ENCODE measurements at regions not wholly inside any gene's neighbourhood (a gene's known extent, or its start where the extent isn't known, plus 50 kb on each side); places are given as distances from the start of the nearest gene placed in this dataset.

GRCh38 chr2:70029814-70030409 lies 57.4 kb upstream of the PCBP1 start:
- Histone ChIP-seq H3K79me2 (ENCODE audit: insufficient read depth, low read length) (no peaks in the 10 kb centered on the region), H3K9me3 (ENCODE audit: low read length) (no peaks in the 10 kb centered on the region), H3K4me1 (ENCODE audit: insufficient read depth, low read length) (peaks cover 6% of the 10 kb centered on the region), H3K36me3 (replicated peaks in 1 of 2; ENCODE audit: control insufficient read depth in 1 of 2, insufficient read depth in 2 of 2, low read length in 2 of 2) (peaks cover 0 to 4% of the 10 kb centered on the region in 2 experiments; a peak in 2 of 5 replicates), H3K27me3 (ENCODE audit: control insufficient read depth in 1 of 2, insufficient read depth in 2 of 2, low read length in 2 of 2) (no peaks in the 10 kb centered on the region), H3K4me2 (ENCODE audit: low read depth, low read length) (no peak overlapping the region), H3K4me3 (replicated peaks in 1 of 3; ENCODE audit: insufficient read depth in 1 of 3, low read depth in 2 of 3, low read length in 3 of 3) (no peak overlapping the region), H2AFZ (ENCODE audit: low read length) (no peak overlapping the region), H3K9ac (ENCODE audit: insufficient read depth, low read depth, low read length) (no peak overlapping the region), H4K20me1 (ENCODE audit: insufficient read depth, low read length) (no peaks in the 10 kb centered on the region), H3K27ac (ENCODE audit: extremely low read length, insufficient read depth, low read length) (no peak overlapping the region)
- no peak for DNase-seq (ENCODE audit: low spot score)
- no peak for FAIRE-seq
- in situ Hi-C loops (cut with HindIII; ENCODE audit: extremely low pct_ligation_motif_present, low pct_unique_long_range_greater_than_20kb) (no loop called here), intact Hi-C loops (cut with micrococcal nuclease; ENCODE audit: unreplicated experiment) (no loop called here)
- no peak for TF ChIP-seq ZNF724P (CRISPR knock-in tag; IDR thresholded peaks at IDR 0.05; ENCODE audit: borderline replicate concordance)
- no peak for TF ChIP-seq ZNF660 (CRISPR knock-in tag; IDR thresholded peaks at IDR 0.05; ENCODE audit: borderline replicate concordance, low read depth)
- no peak for TF ChIP-seq CBX5 (CRISPR knock-in tag; IDR thresholded peaks at IDR 0.05; ENCODE audit: borderline replicate concordance)
- TF ChIP-seq NFRKB (IDR thresholded peaks at IDR 0.05): no peak
- TF ChIP-seq SOX5 (CRISPR knock-in tag; IDR thresholded peaks at IDR 0.05; ENCODE audit: borderline replicate concordance): no peak
- no peak for TF ChIP-seq DNMT3B (CRISPR knock-in tag; conservative IDR thresholded peaks at IDR 0.05)
- TF ChIP-seq ZFY (CRISPR knock-in tag; IDR thresholded peaks at IDR 0.05): no peak
- no peak for TF ChIP-seq U2AF1 (optimal IDR thresholded peaks at IDR 0.05; ENCODE audit: low read depth, low read length)
- no peak for TF ChIP-seq ZEB1 (IDR thresholded peaks at IDR 0.05; ENCODE audit: insufficient replicate concordance, low read depth)
- TF ChIP-seq ZNF263 (CRISPR knock-in tag; IDR thresholded peaks at IDR 0.05): no peak
- no peak for TF ChIP-seq GABPB1 (CRISPR knock-in tag; IDR thresholded peaks at IDR 0.05)
- TF ChIP-seq TRIM24 (CRISPR knock-in tag; IDR thresholded peaks at IDR 0.05): no peak
- no peak for TF ChIP-seq CEBPZ (IDR thresholded peaks at IDR 0.05; ENCODE audit: low read length)
- no peak for TF ChIP-seq ZNF619 (CRISPR knock-in tag; IDR thresholded peaks at IDR 0.05)
- TF ChIP-seq TP53 (CRISPR knock-in tag; conservative IDR thresholded peaks at IDR 0.05): no peak
- no peak for TF ChIP-seq TEAD2 (CRISPR knock-in tag; IDR thresholded peaks at IDR 0.05)
- no peak for TF ChIP-seq HNF4A (CRISPR knock-in tag; IDR thresholded peaks at IDR 0.05)
- no peak for TF ChIP-seq PCBP1 (IDR thresholded peaks at IDR 0.05; ENCODE audit: borderline replicate concordance, low read depth, low read length)
- no peak for TF ChIP-seq ZNF644 (CRISPR knock-in tag; IDR thresholded peaks at IDR 0.05; ENCODE audit: low read depth)
- POLR2A ChIA-PET: interaction anchor here (2.1 kb wide), 1 partner anchor 115 kb away, joined by 8 read pairs; the partner anchor contains the start of gene MXD1
- WGBS (ENCODE audit: low lambda C conversion rate): 86% methylated on average over 3 of the region's 3 CpGs
- no peak; the same call in 2 of the 3 replicates for ATAC-seq
- BruUV-seq (replicated peaks): no TSS peak
- CTCF ChIA-PET (ENCODE audit: low intra/inter-chr PET ratio, low total read pairs): no interaction called here

Data from HepG2 (cell line).